ENCODE measurements at regions not wholly inside any gene's neighbourhood (a gene's known extent, or its start where the extent isn't known, plus 50 kb on each side); places are given as distances from the start of the nearest gene placed in this dataset.
A peak's percentile ranks its signal among the peaks of the same experiment; 100 is the strongest.

- no peak for DNase-seq
Observed at GRCh38 chr4:173919196-173919595, 364.3 kb downstream of the FBXO8 start.

DNA sequence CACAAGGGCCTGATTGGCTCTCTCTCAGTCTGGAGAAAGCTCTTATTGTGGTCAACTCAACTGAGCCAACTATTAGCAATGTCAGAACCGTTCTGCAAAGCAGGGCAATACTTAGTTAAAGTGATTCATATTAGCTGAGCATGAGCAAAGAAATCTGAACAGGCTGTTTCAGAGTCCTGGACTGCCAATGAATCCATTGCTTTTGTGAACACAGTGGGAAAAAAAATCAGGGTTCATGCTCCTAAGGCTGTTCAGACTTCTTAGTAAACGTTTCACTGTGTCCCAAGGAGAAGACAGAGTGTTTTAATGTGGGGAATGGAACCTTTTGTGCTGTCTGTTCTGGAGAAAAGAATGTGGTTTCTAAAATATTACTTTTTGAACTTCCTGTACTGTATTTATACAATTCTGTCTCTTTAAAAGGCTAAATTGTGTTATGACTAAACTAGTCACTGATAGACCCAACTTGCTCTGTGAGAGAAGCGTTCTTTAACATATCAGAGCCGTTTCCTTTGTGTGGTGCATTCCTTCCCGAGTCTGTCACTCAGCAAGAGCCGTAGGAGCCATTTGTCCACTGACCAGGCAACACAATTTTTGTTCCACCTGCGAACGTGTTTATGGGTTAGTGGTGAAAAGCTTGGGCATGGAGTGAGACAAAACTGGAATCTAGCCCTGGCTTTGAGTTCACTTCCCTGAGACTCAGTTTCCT lies 366.1 kb downstream of the FBXO8 start:
- no peak for DNase-seq

DNA sequence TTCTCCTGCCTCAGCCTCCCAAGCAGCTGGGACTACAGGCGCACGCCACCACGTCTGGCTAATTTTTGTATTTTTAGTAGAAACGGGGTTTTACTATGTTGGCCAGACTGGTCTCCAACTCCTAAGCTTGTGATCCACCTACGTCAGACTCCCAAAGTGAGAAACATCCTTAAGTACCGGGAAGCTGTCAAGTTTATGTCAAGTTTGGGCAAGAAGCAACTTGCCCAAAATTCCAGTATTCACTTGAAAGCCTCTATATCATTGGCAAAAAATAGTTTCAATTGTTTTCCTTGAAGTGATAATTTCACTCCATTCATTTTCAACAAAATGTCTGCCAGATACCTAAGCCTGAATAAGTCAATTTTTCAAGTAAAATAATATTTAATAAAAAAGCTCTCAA lies 370.0 kb downstream of the FBXO8 start:
- no peak for DNase-seq

DNA sequence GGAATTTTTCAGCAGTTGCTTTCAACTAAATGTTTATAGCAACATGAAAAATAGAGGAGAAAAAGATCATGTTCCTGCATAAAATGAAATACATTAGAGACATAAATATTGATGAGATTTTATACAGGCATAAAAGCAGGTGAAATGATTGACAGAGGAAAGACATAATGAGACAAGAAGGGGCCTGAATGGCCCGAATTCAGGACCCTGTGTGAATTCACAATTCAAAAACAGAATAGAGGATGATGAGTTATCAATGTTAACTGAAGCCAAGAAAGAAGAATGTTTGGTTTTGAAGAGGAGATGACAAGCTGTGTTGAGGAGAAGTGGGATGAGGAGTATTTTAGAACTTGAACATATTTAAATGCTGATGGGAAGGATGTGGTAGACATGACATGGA lies 371.1 kb downstream of the FBXO8 start:
- no peak for DNase-seq

- DNase-seq: peak; percentile 18
Observed at GRCh38 chr4:173910891-173911290, 372.6 kb downstream of the FBXO8 start.

DNA sequence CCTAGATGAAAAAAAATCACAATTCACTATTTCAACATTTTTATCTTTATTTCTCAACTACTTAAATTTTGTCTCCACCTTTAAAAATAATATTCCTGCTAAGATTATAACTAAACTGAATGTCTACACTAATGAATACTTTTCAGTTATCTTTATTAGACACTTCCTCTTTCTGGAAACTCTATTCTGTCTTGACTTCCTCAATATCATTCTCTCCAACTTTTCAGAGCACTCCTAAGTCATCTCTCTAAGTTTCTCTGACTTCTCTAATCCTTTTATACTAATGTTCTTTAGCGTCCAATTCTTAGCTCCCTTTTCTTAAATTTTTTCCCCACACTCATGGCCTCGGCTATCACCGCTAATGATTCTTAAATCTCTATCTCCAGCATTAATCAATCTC lies 374.2 kb downstream of the FBXO8 start:
- no peak for DNase-seq

DNA sequence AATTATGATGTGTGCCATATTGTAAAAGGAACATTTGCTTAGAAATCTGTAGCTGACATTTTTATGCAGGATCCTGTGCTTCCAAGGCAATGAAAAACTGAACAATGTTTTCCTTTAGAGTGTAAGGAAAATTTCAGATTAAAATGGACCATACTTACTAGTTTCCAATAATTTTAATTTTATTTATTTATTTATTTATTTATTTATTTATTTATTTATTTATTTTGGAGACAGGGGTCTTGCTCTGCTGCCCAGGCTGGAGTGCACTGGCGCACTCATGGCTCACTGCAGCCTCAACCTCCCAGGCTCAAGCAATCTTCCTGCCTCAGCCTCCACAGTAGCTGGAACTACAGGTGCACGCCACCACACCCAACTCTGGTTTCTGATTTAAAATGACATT lies 369.8 kb upstream of the HAND2 start:
- DNase-seq: no peak

DNA sequence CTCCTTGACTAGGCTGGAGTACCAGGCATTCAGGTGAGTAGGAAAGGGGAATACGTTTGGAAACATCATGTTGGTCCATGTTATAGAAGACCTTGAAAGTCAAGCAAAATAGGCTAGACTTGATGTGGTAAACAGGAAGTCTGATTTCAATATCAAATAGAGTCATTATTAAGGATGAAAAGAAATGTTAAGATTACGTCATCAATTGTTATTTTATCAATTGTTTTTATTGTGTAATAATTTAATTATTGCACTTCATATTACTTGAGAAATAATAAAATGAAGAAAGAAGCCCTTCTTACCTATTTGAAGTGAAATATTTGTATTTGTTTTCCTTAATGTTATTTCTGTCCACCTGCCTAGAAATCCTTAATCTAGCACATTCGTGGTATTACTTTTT lies 361.0 kb upstream of the HAND2 start:
- no peak for DNase-seq

DNA sequence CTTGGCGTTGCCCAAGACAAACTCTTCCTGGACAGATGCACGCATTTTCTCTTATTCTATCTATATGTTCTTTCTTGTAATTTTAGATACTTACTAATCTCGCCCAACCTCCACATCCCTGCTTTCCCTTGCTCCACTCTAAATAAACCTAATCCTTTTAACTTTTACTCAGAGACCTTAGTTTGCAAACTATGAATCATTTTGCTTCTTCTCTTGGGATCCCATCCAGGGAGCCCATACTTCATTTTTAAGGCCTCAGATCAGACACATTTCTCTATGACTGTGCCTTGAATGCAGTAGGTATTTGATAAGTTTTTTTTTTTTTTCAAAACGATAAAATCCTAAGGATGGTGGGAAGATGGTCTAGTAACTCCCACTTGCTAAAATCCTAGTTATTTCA lies 353.8 kb upstream of the HAND2 start:
- no peak for DNase-seq

DNA sequence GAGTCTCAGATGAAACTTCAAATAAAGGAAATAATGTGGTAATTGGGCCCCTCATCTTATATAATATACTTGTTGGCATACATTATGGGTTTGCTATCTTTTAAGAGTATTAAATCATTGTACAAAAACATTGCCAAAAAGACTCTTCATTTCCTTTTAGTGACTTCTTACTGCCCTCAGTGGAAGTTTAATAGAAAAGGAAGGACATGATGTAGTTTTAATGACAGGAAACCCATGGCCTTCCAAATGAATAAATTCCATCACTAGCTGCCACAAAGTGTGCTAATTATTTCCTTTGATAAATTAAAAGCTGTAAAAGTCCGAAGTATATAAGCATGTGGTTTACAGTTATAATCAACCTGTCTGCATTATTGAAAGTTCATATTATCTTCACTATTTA lies 350.9 kb upstream of the HAND2 start:
- no peak for DNase-seq

DNA sequence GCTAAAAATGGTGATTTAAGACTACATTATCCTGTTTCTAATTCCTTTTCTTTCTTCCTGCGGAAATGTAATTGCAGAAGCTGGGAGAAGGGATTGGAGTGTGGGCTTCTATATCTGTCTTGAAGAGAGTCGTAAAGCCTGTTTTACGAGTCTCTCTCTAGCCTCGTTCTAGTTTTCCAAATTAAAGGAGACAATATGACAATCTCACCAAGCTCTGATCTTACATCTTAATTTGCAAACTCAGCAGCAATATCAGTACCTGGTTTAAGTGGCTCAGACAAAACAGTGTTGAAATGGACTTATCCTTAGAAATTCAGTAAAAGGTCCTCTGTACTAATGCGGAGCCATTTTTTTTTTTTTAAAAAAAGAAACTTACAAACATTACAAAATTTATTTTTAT lies 349.5 kb upstream of the HAND2 start:
- no peak for DNase-seq

GRCh38 chr4:173878701-173879100 lies 348.7 kb upstream of the HAND2 start:
- no peak for DNase-seq

GRCh38 chr4:173871643-173872042 lies 341.6 kb upstream of the HAND2 start:
- no peak for DNase-seq

DNA sequence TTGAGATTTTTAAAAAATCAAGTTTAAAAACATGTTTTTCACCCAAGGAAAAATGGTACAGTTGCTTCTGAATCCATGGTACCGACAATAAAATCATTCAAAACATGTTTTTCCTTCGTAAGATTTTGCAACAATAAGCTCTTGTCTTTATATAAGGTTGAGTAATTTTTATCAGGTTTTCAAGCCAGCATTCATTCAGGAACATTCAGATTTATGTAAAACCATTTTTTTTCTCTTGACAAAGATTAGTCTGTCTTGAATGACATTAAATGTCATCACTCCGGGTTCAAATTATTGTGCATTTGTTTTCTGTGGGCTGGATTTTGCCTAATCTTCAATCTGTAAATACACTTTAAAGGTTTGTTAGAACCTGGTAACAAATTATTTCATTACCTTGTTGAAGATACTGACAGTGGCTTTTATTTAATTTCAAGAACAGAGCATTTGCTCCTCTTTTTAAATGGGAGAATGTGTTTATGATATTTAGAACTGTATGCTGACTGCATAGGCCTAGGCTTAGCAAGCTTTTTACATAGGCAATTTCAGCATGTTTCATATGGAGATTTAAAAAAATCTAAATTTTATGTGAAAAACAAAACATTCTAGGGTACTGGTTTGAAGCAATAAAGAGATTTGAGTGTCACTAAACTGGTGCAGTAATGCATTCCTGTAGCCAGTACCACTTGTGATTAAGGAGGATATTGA lies 336.4 kb upstream of the HAND2 start:
- DNase-seq: no peak

DNA sequence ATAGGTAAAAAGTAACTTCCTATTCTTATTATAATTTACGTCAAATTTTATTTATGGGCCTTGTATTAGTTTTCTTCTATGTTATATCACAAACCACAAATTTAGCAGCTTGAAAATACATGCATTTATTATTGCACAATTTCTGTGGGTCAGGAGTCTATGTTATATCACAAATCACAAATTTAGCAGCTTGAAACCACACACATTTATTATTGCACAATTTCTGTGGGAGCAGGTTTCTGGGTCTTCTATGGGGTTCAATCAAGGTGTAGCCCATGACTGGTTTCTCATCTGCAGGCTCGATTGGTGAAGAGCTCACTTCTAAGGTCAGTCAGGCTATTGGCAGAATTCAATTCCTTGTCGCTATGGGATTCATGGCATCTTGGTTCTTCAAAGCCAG lies 332.7 kb upstream of the HAND2 start:
- no peak for DNase-seq

GRCh38 chr4:173860094-173860493 lies 330.1 kb upstream of the HAND2 start:
- DNase-seq: no peak

GRCh38 chr4:173859091-173859713 lies 329.2 kb upstream of the HAND2 start:
- DNase-seq: no peak

GRCh38 chr4:173858471-173858870 lies 328.4 kb upstream of the HAND2 start:
- DNase-seq: no peak

- DNase-seq: no peak
Observed at GRCh38 chr4:173857828-173858227, 327.8 kb upstream of the HAND2 start.

DNA sequence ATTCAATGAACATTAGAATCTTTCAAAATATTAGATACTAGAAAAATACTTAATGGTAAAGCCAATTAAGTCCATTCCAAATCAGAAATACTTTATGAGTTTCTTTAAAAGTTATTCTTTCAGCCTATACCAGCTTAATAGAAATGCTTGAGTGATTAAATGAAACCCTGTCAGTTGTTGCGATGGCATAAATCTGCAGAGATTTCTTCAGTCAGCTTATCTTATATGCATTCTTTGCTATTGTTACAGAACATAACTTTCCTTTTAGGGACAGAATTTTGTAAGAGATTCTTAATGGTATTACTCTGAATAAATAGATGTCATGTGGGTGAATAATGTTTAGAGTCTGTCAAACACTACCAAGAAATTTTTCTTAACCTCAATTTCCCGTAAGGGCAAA lies 325.0 kb upstream of the HAND2 start:
- DNase-seq: no peak

DNA sequence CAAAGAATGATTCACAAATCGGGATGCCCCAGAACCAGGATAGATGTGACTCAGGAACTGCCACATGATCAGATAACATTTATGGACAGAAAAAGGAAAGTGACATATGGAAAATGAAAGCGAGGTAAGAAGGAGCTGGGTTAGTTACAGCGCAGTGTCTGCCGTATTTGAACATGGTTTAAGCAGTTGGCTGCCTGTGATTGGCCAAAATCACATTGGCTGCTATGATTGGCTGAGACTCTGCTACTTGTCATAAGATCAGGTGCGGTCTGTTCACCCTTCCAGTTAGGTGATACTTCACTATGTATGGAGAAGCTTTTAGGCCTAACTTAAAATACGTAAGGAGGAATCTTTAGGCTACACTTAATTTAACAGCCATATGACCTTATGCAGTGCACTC lies 322.7 kb upstream of the HAND2 start:
- no peak for DNase-seq

DNA sequence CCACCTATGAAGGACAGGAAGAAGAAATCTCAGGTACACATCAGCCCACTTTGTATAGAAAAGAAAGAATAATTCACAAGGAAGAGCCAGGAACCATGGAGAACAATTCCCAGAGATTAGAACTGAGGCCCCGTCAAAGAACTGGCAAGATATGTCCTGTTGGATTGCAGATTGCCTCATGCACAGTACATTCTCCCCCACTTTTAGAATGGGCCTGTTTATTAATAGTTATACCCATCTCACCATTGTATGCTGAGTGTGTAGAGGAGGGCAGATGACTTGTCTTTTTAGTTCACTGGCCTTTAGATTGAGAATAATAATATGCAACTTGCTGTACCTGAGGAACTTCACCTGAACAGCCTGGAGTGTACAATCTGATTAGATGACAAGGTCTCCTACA lies 315.6 kb upstream of the HAND2 start:
- no peak for DNase-seq

- no peak for DNase-seq
Observed at GRCh38 chr4:173839865-173840264, 309.8 kb upstream of the HAND2 start.

DNA sequence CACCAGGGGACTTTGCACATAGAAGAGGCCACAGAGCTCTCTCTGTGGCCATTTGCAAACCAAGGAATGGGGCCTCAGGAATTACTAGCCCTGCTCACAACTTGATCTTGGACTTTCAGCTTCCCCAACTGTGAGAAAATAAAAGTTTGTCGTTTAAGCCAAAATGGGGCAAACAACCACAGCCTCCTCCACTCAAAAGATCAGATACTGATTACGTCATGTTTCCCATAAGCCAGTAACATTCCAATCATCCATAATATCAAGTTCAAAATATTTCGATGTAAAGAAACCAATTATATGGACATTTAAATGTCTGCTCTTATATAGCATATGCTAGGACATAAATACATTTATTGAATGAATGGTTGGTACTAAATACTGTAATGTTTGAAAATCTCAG lies 307.5 kb upstream of the HAND2 start:
- no peak for DNase-seq

GRCh38 chr4:173835903-173836302 lies 305.9 kb upstream of the HAND2 start:
- no peak for DNase-seq

All from CD4-positive, alpha-beta T cell treated with Interferon gamma for 1 hour (primary cell).